GM10266 (cell line): ENCODE measurements at regions not wholly inside any gene's neighbourhood (a gene's known extent, or its start where the extent isn't known, plus 50 kb on each side); places are given as distances from the start of the nearest gene placed in this dataset.
A peak's percentile ranks its signal among the peaks of the same experiment; 100 is the strongest.
"Not testable (repeated sequence)": the region's sequence is repeated elsewhere in the genome, so short reads cannot be mapped to it uniquely, and the experiment has no call there.

Experiments
- DNase-seq: peaks from one replicate; pipeline ENCODE4 v3.0.0; 2012; ENCODE audit errors: extremely low spot score
- CTCF ChIP-seq: IDR thresholded peaks from 2 replicates; pipeline ENCODE4 v1.5.1; 2012; ENCODE audit warnings: mild to moderate bottlenecking, low read depth; ENCODE audit not compliant: control insufficient read depth, insufficient read depth; ENCODE audit errors: missing control alignments

GRCh38 chr2:223283771-223284170, 231.8 kb downstream of the KCNE4 start:
- no peak for DNase-seq
- TF ChIP-seq CTCF = no peak

- no peak for DNase-seq
- no peak for TF ChIP-seq CTCF
Observed at GRCh38 chr2:223285370-223286265, 233.6 kb downstream of the KCNE4 start.

- no peak for TF ChIP-seq CTCF
- DNase-seq = no peak
Observed at GRCh38 chr2:223294756-223295155, 242.8 kb downstream of the KCNE4 start.

DNA sequence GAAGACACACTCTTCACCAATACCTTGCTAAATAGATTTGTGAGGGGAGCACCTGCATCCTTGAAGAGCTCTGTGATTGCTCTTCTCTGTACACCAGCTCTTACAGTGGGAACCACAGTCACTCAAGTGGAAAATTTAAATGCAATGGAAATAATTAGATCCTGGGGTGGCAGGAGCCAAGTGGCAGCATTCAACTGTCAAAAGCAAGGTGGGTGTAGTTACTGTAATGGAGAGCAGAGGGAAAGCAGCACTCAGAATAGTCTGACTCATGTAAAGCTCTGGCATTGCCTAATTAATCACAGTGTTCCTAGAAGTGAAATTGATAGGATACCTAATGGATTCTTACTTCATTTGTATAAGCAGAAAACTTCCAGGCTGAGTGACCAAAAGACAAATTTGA, 245.8 kb downstream of the KCNE4 start:
- TF ChIP-seq CTCF = no peak
- DNase-seq = no peak

DNA sequence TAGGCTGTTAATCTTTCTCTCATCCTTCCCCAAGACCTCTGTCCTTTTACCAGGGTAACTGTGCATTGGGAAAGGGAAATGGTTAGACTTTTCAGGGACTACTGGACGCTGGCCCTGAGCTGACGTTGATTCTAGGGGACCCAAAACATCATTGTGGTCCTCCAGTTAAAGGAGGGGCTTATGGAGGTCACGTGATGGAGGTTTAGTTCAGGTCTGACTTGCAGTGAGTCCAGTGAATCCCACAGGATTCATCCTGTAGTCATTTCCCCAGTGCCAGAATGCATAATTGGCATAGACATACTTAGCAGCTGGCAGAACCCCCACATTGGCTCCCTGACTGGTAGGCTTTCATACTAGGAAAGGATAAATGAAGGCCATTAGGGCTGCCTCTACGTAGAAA, 246.3 kb downstream of the KCNE4 start:
- not testable (repeated sequence) for DNase-seq

- TF ChIP-seq CTCF = no peak
- no peak for DNase-seq
Observed at GRCh38 chr2:223300326-223300725, 248.3 kb downstream of the KCNE4 start.

DNA sequence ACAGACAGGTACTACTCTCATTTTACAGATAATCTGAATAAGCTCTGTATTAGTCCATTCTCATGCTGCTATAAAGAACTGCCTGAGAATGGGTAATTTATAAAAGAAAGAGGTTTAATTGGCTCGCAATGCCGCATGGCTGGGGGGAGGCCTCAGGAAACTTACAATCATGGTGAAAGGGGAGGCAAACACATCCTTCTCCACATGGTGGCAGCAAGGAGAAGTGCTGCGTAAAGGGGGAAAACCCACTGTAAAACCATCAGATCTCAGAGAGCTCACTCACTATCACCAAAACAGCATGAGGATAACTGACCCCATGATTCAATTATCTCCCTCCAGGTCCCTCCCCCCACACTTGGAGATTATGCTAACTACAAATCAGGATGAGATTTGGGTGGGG, 254.4 kb downstream of the KCNE4 start:
- TF ChIP-seq CTCF = peak; percentile 53
- DNase-seq = peak; percentile 10
